Testis (tissue), 2 donors: ENCODE measurements at regions not wholly inside any gene's neighbourhood (a gene's known extent, or its start where the extent isn't known, plus 50 kb on each side); places are given as distances from the start of the nearest gene placed in this dataset.

ENCODE experiments used
- DNase-seq: peaks from one replicate; pipeline ENCODE4 v3.0.0-alpha.2; 2019
- H3K27ac ChIP-seq, 2 donors: fragments of 200-600 bp; sonication (generic); one replicate each; pipeline ENCODE4 v1.5.1; 2019
- H3K27me3 ChIP-seq: fragments of 200-600 bp; sonication (generic); one replicate; pipeline ENCODE4 v1.5.1; 2019
- H3K36me3 ChIP-seq: fragments of 200-600 bp; sonication (generic); one replicate; pipeline ENCODE4 v1.5.1; 2017; ENCODE audit warnings: low read depth; ENCODE audit errors: missing control alignments
- H3K4me1 ChIP-seq: fragments of 200-600 bp; sonication (generic); one replicate; pipeline ENCODE4 v1.5.1; 2019
- H3K4me3 ChIP-seq, 2 donors: fragments of 200-600 bp; sonication (generic); one replicate each; pipeline ENCODE4 v1.5.1; 2017 to 2019
- H3K9me3 ChIP-seq: fragments of 200-600 bp; sonication (generic); one replicate; pipeline ENCODE4 v1.5.1; 2017
- POLR2A ChIP-seq: fragments of 450-650 bp; IDR thresholded peaks from one replicate; pipeline ENCODE4 v1.6.1; 2017; ENCODE audit warnings: antibody characterized with exemption, mild to moderate bottlenecking, moderate library complexity
- WGBS, 2 donors: methylation state at CpG; one replicate each; pipeline ENCODE4 v1.1.5; 2018; 5-methylcytosine and 5-hydroxymethylcytosine counted together
- intact Hi-C: fragments of 100-400 bp; cut with DNase I; formaldehyde crosslinking; loops from one replicate; pipeline ENCODE4 v1.15.1; 2023; ENCODE audit warnings: low total_unique reads
- TF ChIP-seq, protein P1 (sequence below), 3 experiments: fragments of 450-650 bp in 2 of 3; fragments of 200-600 bp in 1 of 3; sonication (generic) in 1 of 3; IDR thresholded peaks; one replicate each; pipeline ENCODE4 v1.5.1; 2016 to 2019; ENCODE audit warnings: antibody characterized with exemption in 3 of 3, mild to moderate bottlenecking in 2 of 3, moderate library complexity in 1 of 3

DNA sequence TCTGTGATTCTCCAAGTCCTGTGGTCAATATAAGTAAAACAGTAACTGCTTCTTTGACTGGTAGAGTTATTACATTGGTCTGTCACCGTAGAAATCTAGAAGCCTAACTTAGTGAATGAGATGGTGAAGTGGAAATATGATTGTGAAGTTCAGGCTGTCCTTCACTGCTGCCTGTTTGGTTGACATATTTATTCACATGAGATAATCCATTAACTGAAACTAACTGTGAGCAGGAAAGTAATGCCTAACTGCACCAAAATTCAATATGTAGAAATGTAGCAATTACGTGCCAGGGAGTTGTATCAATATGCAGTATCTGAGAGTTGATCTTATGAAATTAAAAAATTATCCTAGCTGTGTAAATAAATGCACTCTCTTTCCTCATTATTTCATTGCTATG is 147.7 kb upstream of the APCDD1 start:
- H3K27me3 ChIP-seq: no peaks in the 10 kb centered on the region
- TF ChIP-seq POLR2A: no peak
- TF ChIP-seq, protein P1, sequence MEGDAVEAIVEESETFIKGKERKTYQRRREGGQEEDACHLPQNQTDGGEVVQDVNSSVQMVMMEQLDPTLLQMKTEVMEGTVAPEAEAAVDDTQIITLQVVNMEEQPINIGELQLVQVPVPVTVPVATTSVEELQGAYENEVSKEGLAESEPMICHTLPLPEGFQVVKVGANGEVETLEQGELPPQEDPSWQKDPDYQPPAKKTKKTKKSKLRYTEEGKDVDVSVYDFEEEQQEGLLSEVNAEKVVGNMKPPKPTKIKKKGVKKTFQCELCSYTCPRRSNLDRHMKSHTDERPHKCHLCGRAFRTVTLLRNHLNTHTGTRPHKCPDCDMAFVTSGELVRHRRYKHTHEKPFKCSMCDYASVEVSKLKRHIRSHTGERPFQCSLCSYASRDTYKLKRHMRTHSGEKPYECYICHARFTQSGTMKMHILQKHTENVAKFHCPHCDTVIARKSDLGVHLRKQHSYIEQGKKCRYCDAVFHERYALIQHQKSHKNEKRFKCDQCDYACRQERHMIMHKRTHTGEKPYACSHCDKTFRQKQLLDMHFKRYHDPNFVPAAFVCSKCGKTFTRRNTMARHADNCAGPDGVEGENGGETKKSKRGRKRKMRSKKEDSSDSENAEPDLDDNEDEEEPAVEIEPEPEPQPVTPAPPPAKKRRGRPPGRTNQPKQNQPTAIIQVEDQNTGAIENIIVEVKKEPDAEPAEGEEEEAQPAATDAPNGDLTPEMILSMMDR (IDR thresholded peaks at IDR 0.05): no peak
- H3K4me1 ChIP-seq: no peaks in the 10 kb centered on the region
- no peak overlapping the region for H3K4me3 ChIP-seq
- H3K36me3 ChIP-seq: no peaks in the 10 kb centered on the region
- 96 to 97% methylated on average over 2 of the region's 2 CpGs for WGBS, 2 donors
- no peak overlapping the region for H3K27ac ChIP-seq
- DNase-seq: no peak
- no peaks in the 10 kb centered on the region for H3K9me3 ChIP-seq
- intact Hi-C loops: no loop called here

DNA sequence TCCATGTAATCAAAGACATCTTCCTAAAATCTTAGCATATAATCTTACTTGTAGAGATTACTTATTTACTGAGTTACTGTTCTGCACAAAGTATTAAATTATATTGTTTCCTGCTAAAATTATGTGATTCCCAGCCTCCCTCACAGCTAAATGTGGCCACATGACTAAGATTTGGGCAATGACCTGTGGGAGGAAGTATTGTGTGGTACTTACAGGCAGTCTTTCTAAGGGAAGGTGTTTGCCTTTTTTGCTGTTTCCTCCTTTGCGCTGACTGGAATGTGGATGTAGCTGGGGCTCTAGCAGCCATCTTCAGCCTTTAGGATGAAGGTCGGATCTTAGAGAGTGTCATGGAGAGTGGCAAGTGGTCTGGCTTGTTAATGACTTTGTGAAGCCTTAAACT is 146.3 kb upstream of the APCDD1 start:
- Histone ChIP-seq H3K36me3 (no peaks in the 10 kb centered on the region), H3K4me1 (no peaks in the 10 kb centered on the region), H3K27me3 (no peaks in the 10 kb centered on the region), H3K9me3 (no peaks in the 10 kb centered on the region), H3K4me3 (no peak overlapping the region), H3K27ac (no peak overlapping the region)
- 84 to 86% methylated on average over 2 of the region's 2 CpGs for WGBS, 2 donors
- no peak for DNase-seq
- intact Hi-C loops: no loop called here
- no peak for TF ChIP-seq POLR2A
- TF ChIP-seq, protein P1 (IDR thresholded peaks at IDR 0.05): no peak

DNA sequence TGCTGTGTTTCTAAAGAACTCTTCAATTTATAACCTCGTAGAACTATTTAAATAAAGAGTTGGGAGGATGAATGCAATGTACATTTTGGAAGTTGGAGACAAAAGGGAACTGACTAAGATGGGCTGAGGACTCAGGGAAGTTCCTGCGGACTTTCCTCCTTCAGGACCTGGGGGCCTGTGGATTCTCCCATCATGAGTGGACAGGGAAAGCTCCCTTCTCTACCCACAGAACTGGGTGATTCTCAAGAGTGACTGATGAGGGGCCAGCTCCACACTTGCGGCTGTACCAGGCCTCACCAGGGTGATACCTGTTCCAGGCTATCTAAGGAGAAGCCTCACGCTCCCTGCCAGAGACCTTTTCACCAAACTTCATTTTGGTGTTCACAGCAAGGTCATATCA is 143.8 kb upstream of the APCDD1 start:
- 91 to 97% methylated on average over 4 of the region's 4 CpGs for WGBS, 2 donors
- TF ChIP-seq POLR2A: no peak
- TF ChIP-seq, protein P1 (IDR thresholded peaks at IDR 0.05): no peak
- H3K4me3 ChIP-seq: no peak overlapping the region
- H3K27me3 ChIP-seq: no peaks in the 10 kb centered on the region
- intact Hi-C loops: no loop called here
- H3K9me3 ChIP-seq: no peaks in the 10 kb centered on the region
- H3K27ac ChIP-seq: no peak overlapping the region
- H3K36me3 ChIP-seq: no peaks in the 10 kb centered on the region
- H3K4me1 ChIP-seq: no peaks in the 10 kb centered on the region
- no peak for DNase-seq

DNA sequence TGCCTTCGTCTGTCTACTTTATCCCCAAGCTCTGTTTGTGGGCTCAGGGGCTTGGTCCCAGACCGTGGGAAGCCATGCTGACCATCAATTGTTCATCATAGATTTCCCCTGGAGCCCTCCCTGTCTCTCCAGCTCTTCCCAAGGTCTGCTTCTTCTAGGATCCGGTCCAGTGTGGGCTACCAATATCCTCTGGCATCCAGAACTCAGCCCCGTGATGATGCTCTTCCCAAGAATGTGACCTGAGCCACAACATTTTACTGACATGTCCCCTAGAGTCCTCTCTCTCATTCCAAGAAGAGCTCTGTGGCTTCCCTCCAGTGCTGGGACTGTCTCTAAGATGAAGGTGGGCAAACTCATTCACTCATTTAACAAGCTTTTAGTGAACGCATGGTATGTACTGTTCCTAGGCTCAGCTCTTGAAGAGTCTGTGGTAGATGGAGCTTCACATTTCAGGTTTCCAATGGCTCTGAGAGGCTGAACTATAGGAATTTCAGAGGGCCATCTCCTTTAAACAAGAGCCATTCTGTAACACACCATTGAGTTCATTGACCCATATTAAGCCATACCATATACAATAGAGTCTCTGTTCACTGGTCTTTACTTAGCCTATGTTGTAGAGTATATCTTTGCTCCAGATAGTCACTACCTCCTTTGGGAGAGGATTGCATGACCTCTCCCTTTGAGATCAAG is 142.0 kb upstream of the APCDD1 start:
- 86 to 90% methylated on average over 5 of the region's 5 CpGs for WGBS, 2 donors

DNA sequence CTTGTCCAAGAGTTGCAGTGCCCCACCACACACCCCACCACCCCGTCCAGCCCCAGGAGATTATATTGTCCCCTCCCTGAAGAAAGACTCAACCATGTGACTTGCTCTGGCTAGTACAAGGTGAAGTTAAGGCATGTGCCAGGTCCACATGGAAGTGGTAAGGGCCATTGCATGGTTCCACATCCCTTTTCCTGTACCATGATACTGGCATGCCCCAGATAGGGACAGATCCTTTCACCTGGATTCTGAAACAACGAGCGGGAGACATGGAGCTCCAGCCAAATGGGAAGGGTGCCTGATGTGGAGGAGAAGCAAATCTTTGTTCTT is 141.5 kb upstream of the APCDD1 start:
- intact Hi-C loops: no loop called here
- DNase-seq: no peak
- no peaks in the 10 kb centered on the region for H3K4me1 ChIP-seq
- no peak overlapping the region for H3K4me3 ChIP-seq
- H3K36me3 ChIP-seq: no peaks in the 10 kb centered on the region
- 94 to 95% methylated on average over 3 of the region's 3 CpGs for WGBS, 2 donors
- no peaks in the 10 kb centered on the region for H3K27me3 ChIP-seq
- TF ChIP-seq, protein P1 (IDR thresholded peaks at IDR 0.05): no peak
- no peak for TF ChIP-seq POLR2A
- H3K27ac ChIP-seq: no peak overlapping the region
- H3K9me3 ChIP-seq: no peaks in the 10 kb centered on the region

More for the DNA sequence above, 142.0 kb upstream of the APCDD1 start:
- H3K27me3 ChIP-seq: no peaks in the 10 kb centered on the region
- TF ChIP-seq, protein P1 (IDR thresholded peaks at IDR 0.05): no peak
- TF ChIP-seq POLR2A: no peak
- H3K27ac ChIP-seq: no peak overlapping the region
- no peaks in the 10 kb centered on the region for H3K9me3 ChIP-seq
- H3K36me3 ChIP-seq: no peaks in the 10 kb centered on the region
- no peaks in the 10 kb centered on the region for H3K4me1 ChIP-seq
- no peak for DNase-seq
- intact Hi-C loops: no loop called here
- H3K4me3 ChIP-seq: no peak overlapping the region
